ENCODE measurements at regions not wholly inside any gene's neighbourhood (a gene's known extent, or its start where the extent isn't known, plus 50 kb on each side); places are given as distances from the start of the nearest gene placed in this dataset.

GRCh38 chr2:30358351-30358750 lies 88.7 kb upstream of the LCLAT1 start:
- ChIA-PET CTCF (no interaction called here), RAD21 (ENCODE audit: low non-redundant PET in 1 of 2, low total read pairs in 2 of 2, uncharacterized antibody in 2 of 2, unreplicated experiment in 2 of 2) (no interaction called here), POLR2A (no interaction called here)
- H3K27me3 ChIP-seq (ENCODE audit: insufficient read depth, low read length), result no peaks in the 10 kb centered on the region
- no peaks in the 10 kb centered on the region for H3K9me3 ChIP-seq (ENCODE audit: control insufficient read depth in 1 of 2, insufficient read depth in 1 of 2, low read depth in 1 of 2, low read length in 2 of 2)
- intact Hi-C loops (cut with micrococcal nuclease), result no loop called here
- DNase-seq (ENCODE audit: low read depth, low spot score) (no peak), ATAC-seq (no peak)
- TF ChIP-seq JUND (IDR thresholded peaks at IDR 0.05) (no peak), FOSL1 (IDR thresholded peaks at IDR 0.05; ENCODE audit: low read depth) (no peak), EZH2phosphoT487 (IDR thresholded peaks at IDR 0.05; ENCODE audit: borderline replicate concordance) (no peak), ZBTB33 (IDR thresholded peaks at IDR 0.05; ENCODE audit: extremely low read depth, insufficient replicate concordance, low read length) (no peak), RAD21 (IDR thresholded peaks at IDR 0.05; ENCODE audit: low read depth) (no peak), CBX3 (IDR thresholded peaks at IDR 0.05; ENCODE audit: low read depth) (no peak), SIN3A (IDR thresholded peaks at IDR 0.05; ENCODE audit: low read depth) (no peak), POLR2A (IDR thresholded peaks at IDR 0.05; ENCODE audit: borderline replicate concordance, extremely low read depth, insufficient read depth, insufficient read length) (no peak), ZFX (IDR thresholded peaks at IDR 0.05) (no peak), YY1 (IDR thresholded peaks at IDR 0.05; ENCODE audit: extremely low read depth, insufficient replicate concordance, low read depth, low read length) (no peak), TCF7L2 (IDR thresholded peaks at IDR 0.05; ENCODE audit: borderline replicate concordance, extremely low read depth, insufficient read depth, insufficient read length) (no peak), EZH2 (IDR thresholded peaks at IDR 0.05) (no peak), SRF (IDR thresholded peaks at IDR 0.05; ENCODE audit: low read depth) (no peak), POLR2AphosphoS5 (IDR thresholded peaks at IDR 0.05; ENCODE audit: low read depth, low read length) (no peak), SP1 (IDR thresholded peaks at IDR 0.05; ENCODE audit: low read depth) (no peak), CEBPB (IDR thresholded peaks at IDR 0.05; ENCODE audit: low read depth) (no peak)
- TF ChIP-seq, protein P1, sequence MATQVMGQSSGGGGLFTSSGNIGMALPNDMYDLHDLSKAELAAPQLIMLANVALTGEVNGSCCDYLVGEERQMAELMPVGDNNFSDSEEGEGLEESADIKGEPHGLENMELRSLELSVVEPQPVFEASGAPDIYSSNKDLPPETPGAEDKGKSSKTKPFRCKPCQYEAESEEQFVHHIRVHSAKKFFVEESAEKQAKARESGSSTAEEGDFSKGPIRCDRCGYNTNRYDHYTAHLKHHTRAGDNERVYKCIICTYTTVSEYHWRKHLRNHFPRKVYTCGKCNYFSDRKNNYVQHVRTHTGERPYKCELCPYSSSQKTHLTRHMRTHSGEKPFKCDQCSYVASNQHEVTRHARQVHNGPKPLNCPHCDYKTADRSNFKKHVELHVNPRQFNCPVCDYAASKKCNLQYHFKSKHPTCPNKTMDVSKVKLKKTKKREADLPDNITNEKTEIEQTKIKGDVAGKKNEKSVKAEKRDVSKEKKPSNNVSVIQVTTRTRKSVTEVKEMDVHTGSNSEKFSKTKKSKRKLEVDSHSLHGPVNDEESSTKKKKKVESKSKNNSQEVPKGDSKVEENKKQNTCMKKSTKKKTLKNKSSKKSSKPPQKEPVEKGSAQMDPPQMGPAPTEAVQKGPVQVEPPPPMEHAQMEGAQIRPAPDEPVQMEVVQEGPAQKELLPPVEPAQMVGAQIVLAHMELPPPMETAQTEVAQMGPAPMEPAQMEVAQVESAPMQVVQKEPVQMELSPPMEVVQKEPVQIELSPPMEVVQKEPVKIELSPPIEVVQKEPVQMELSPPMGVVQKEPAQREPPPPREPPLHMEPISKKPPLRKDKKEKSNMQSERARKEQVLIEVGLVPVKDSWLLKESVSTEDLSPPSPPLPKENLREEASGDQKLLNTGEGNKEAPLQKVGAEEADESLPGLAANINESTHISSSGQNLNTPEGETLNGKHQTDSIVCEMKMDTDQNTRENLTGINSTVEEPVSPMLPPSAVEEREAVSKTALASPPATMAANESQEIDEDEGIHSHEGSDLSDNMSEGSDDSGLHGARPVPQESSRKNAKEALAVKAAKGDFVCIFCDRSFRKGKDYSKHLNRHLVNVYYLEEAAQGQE (IDR thresholded peaks at IDR 0.05; ENCODE audit: low read depth), result no peak
- TF ChIP-seq, protein P2, sequence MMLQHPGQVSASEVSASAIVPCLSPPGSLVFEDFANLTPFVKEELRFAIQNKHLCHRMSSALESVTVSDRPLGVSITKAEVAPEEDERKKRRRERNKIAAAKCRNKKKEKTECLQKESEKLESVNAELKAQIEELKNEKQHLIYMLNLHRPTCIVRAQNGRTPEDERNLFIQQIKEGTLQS (IDR thresholded peaks at IDR 0.05), result no peak
- H3K4me3 ChIP-seq (replicated peaks in 1 of 2; ENCODE audit: low read depth in 1 of 2, low read length in 2 of 2), result no peak overlapping the region
- H3K9me2 ChIP-seq (ENCODE audit: insufficient read depth), result no peaks in the 10 kb centered on the region
- peaks cover 0 to 4% of the 10 kb centered on the region in 2 experiments; a peak in 1 of 4 replicates for H3K4me1 ChIP-seq (ENCODE audit: control insufficient read depth in 1 of 2, insufficient read depth in 2 of 2, low read length in 2 of 2)
- H3K79me2 ChIP-seq (ENCODE audit: insufficient read depth, low read length), result no peaks in the 10 kb centered on the region
- H3K36me3 ChIP-seq (ENCODE audit: control insufficient read depth in 1 of 2, insufficient read depth in 2 of 2, low read length in 2 of 2), result no peaks in the 10 kb centered on the region
- no peak overlapping the region for H3K27ac ChIP-seq (ENCODE audit: low read depth, low read length)
- BruUV-seq (replicated peaks), result no TSS peak
- H3K4me2 ChIP-seq (ENCODE audit: low read length), result no peak overlapping the region
- H3K9ac ChIP-seq (ENCODE audit: low read length), result no peak overlapping the region
- no peak overlapping the region for H2AFZ ChIP-seq (ENCODE audit: low read depth, low read length, poor library complexity, severe bottlenecking)
- no peaks in the 10 kb centered on the region for H4K20me1 ChIP-seq (ENCODE audit: insufficient read depth)
